NT2/D1 (cell line): ENCODE measurements at regions not wholly inside any gene's neighbourhood (a gene's known extent, or its start where the extent isn't known, plus 50 kb on each side); places are given as distances from the start of the nearest gene placed in this dataset.

Source experiments
- SUZ12 ChIP-seq: IDR thresholded peaks from 2 replicates; pipeline ENCODE4 v1.6.1; 2011; ENCODE audit not compliant: insufficient read length, insufficient read depth; ENCODE audit errors: extremely low read depth
- ZNF274 ChIP-seq: IDR thresholded peaks from 2 replicates; pipeline ENCODE4 v1.6.1; 2011; ENCODE audit warnings: mild to moderate bottlenecking, low read depth, low read length

DNA sequence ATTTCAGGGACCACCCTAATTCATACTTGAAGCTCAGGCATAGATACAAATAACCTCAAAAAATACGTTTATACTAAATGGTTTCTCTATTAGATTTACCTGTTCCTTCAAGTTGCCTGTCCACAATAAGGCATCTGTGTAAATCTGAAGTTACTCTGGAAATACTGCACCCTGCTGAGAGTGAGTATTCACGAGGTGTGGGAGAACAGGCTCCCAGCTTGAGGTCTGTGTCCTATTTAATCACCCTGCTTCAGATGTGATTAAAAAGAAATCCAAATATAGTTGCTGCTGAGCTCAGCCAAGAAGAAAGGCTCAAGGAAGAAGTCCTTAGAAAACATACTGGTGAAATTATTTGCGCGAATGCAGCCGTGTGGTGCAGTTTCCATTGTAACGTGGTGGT, 136.8 kb downstream of the KLF6 start:
- TF ChIP-seq ZNF274 (no peak), SUZ12 (no peak)
